NCI-H2029 (cell line): ENCODE measurements at regions not wholly inside any gene's neighbourhood (a gene's known extent, or its start where the extent isn't known, plus 50 kb on each side); places are given as distances from the start of the nearest gene placed in this dataset.

Source experiments
- DNase-seq: peaks from one replicate; lab custom pipeline; 2025; lab: John Stamatoyannopoulos, UW

- DNase-seq: no peak
Measured at GRCh38 chr18:10033016-10033399, 119.2 kb downstream of the VAPA start.

GRCh38 chr18:10035281-10035991 is 121.6 kb downstream of the VAPA start:
- DNase-seq: no peak

GRCh38 chr18:10036479-10036878 is 122.7 kb downstream of the VAPA start:
- no peak for DNase-seq

DNA sequence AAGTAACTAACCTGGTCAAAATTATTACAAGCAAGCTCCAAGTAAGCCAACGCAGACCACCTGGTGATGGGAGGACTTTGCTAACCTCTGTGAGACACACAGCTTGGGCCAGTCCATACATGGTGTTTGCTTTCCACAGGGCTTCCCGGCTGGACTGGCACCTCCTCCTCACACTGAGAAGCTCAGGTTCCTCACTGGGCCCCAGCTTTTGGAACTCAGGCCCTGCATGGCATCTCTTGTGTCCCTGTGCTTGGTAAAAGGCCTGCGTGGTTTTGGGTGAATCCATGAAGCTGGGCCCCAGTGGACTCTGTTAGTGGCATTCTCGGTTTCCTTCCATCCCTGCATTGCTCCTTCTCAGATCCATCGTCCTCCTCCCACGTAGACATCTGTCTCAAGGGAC is 123.4 kb downstream of the VAPA start:
- DNase-seq: no peak

DNA sequence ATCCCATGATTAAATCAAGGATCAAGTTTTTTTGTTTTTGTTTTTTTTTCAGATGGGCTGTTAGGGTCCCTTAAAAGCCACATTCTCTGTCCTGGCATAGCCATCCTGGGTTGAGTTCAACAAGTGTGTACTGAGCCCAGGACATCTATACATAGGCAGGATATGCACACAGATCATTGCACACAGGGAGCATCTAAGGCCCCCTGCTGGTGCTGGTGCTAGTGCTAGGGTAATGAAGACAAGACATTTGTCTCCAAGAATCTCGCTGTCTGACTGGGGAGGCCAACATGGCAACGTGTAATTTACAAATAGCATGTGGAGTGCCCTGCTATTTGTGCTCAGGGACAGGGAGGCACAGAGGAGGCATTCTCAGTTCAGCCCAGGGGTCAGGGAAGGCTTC is 124.5 kb downstream of the VAPA start:
- DNase-seq: no peak

DNA sequence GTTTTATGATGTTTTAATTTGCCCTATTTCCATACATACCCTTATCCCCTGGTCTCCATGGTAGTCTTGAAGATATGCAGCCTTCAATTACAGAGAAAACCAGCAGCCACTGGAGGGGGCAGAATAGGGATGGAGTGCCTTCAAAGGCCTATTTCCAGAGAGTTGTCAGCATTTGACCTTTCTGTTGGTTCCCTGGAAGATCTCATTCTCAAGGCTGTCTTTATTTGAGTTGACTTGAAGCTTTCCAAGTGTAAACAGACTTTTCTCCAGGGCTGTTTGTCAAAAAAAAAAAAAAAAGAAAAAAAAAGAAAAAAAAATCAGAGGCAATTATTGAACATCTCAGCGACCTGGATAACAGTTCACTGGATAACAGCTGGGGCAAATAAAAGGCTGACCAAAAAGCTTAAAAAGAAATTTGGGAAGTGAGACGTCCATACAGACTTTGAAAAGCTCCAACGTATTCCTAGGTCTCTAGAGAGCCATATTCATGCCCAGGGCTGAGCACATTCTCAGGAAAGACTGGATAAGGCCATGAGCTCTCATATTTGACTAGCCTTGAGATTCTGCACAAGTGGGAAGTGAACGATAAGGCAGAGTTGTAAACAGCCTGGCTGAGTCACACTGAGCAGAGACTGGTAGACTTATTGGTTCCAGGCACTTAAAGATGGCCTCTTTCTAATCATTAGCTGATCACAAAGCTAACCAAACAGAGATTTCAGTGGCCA is 126.6 kb downstream of the VAPA start:
- DNase-seq: no peak

DNA sequence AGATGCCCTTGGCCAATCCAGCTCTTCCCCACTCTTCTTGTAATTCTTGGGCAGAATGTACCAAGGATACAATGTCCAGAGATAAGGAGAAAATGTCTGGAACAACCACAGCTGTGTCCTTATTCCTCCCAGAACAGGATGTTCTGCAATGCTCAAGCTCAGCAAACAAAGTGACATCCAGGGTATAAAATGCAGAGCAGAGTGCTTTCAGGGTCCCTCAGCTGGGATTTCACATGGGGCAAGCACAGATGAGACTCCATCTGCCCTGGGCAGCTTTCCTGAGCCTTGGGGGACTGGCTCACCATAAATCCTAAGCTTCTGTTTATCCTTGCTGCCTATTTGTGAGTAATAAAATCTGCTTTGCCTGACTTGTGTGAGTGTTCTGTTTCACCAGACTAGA is 127.4 kb downstream of the VAPA start:
- DNase-seq: no peak

DNA sequence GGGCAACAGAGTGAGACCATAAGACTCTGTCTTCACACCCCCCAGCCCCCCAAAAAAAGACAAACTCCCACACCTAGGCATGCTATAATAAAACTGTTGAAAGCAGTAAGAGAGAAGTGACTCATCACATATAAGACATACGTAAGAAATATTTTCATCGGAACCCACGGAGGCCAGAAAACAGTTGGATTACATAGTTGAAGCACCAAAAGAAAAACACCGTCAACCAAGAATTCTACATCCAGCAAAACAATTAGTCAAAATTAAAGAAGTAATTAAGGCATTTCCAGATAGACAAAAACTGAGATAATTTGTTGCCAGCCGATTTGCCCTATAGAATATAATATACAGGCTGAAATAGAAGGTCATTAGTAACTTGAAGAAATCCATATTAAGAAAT is 128.7 kb downstream of the VAPA start:
- DNase-seq: no peak

- DNase-seq: no peak
Measured at GRCh38 chr18:10044054-10044453, 130.2 kb downstream of the VAPA start.

- DNase-seq: no peak
Measured at GRCh38 chr18:10045296-10045891, 131.6 kb downstream of the VAPA start.

- DNase-seq: no peak
Measured at GRCh38 chr18:10046178-10046807, 132.5 kb downstream of the VAPA start.

GRCh38 chr18:10047237-10047636 is 133.4 kb downstream of the VAPA start:
- no peak for DNase-seq

DNA sequence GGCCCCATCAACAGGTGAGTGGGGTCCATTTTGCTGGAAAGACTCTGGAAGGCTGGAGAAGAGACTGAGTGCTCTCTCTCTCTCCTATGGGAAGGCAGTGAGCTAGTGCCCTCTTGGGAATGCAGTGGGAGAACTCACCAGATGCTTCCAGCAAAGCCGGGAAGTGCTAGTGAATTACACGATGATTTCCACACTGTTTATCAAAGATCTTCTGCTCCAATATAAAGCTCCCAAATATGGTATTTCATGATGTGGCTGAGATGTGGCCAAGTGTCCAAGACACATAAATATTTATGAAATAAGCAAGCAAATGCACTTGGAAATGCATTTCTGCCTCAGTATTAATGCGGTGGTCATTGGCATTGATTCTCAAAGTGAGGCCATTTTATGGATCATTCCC is 135.9 kb downstream of the VAPA start:
- no peak for DNase-seq

- DNase-seq: no peak
Measured at GRCh38 chr18:10050956-10051355, 137.1 kb downstream of the VAPA start.

DNA sequence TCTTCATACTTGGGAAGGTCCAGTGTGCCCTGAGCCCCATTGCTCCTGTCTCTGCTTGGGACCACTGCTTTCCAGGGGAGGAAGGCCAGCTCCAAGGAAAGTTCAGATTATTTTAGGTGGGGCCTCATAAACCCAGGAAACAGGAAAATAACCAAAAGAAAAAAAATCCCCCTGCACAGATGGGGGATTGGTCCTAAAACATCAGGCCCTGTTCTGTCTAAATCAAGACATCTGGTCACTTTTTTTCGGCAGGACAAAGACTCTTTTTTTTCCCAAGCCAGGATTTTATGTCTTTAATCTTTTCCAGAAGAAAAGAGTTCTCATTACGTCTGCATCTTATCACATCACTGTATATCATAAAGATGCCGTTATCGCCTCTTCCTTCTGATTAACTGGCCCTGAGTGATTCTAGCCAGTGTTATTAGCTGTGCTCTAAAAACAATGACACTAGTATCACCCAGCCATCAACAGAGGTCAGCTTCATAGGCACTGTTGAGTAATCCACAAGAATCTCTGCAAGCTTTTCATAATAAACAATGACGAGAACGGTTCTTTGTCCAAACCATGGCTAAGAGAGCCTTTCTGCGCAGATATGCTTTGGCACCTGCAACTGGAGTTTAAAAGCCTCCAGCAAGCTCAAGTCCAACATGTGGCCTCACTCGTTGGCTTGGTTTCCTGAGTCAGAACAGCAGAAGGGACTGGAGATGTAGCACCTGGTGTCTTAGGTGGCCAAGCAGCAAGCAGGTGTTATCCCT is 138.2 kb downstream of the VAPA start:
- no peak for DNase-seq

DNA sequence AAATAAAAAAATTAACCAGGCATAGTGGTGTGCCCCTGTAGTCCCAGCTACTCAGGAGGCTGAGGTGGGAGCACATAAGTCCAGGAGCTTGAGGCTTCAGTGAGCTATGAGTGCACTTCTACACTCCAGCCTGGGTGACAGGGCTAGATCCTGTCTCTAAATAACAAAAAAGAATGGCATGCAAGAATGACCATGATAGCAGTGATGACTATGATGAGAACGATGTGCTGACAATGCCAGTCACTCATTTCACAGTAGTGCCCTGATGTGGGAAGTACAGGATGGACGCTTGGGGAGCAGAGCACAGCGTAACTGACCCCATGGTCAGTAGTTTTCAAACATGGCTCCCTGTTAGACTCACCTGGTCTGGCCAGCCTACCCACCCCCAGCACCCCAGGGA is 139.1 kb downstream of the VAPA start:
- DNase-seq: no peak

GRCh38 chr18:10053861-10054260 is 140.0 kb downstream of the VAPA start:
- DNase-seq: no peak

GRCh38 chr18:10054366-10054765 is 140.6 kb downstream of the VAPA start:
- DNase-seq: no peak

DNA sequence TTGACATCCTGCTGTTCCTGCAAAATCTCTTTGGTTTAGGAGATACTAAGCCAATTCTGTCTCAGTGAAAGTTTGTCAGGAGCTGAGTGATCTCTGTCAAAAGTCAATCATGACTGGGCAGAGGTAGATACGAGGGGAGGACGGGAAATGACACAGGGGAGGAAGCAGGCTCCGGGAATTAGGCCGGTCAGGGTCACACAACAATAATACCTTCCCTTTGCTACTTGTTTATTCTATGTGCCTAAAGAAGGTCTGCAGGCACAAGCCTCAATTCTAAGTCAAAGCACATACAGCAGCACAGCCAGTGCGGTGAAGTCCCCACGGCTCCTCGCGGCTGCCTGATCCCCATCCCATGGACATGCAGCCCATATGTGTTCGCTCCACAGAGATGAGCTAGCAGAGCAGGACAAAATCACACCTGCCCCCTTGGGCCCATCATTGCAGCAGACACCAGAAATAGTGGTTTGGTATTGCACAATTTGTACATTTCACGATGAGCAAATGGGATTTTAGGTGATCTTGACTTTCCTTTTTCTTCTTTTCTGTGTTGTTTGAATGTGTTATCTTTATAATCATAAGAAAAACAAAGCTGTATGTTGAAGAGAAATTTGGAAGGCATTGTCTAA is 141.4 kb downstream of the VAPA start:
- no peak for DNase-seq

GRCh38 chr18:10056506-10056905 is 142.7 kb downstream of the VAPA start:
- DNase-seq: no peak

GRCh38 chr18:10057401-10057893 is 143.6 kb downstream of the VAPA start:
- no peak for DNase-seq
